Pancreas (tissue), 10 donors: ENCODE measurements at regions not wholly inside any gene's neighbourhood (a gene's known extent, or its start where the extent isn't known, plus 50 kb on each side); places are given as distances from the start of the nearest gene placed in this dataset.
"Not testable (repeated sequence)": the region's sequence is repeated elsewhere in the genome, so short reads cannot be mapped to it uniquely, and the experiment has no call there.

ENCODE experiments used
- ATAC-seq, 4 donors: fragments of 200-7000 bp; cut with Tn5 transposase; one replicate each; pipeline versions ENCODE4 v1.8.0 to v1.9.1; 2020; ENCODE audit warnings: mild to moderate bottlenecking in 4 of 4, moderate library complexity in 4 of 4
- DNase-seq, 6 donors: peaks; one replicate each; pipeline ENCODE4 v3.0.0-alpha.2; 2020
- FAIRE-seq: peaks from 2 replicates; lab custom pipeline; 2012; peaks lifted over from hg19 to GRCh38; lab: Jason Lieb, UNC
- H3K27ac ChIP-seq, 4 donors: fragments of 200-600 bp; sonication (generic); 1 replicate in 3 of 4; 2 replicates in 1 of 4; pipeline versions ENCODE4 v1.5.0 to v1.8.0; 2020
- H3K27me3 ChIP-seq, 4 donors: fragments of 200-600 bp; one replicate each; pipeline ENCODE4 v1.8.0; 2021
- H3K36me3 ChIP-seq, 3 donors: fragments of 200-600 bp; sonication (generic) in 1 of 3; one replicate each; pipeline versions ENCODE4 v1.5.0 to v1.8.0; 2020 to 2021
- H3K4me1 ChIP-seq, 3 donors: fragments of 200-600 bp; one replicate each; pipeline ENCODE4 v1.8.0; 2021
- H3K4me3 ChIP-seq, 4 donors: fragments of 200-600 bp; sonication (generic) in 2 of 4; one replicate each; pipeline versions ENCODE4 v1.5.0 to v1.8.0; 2020 to 2021
- H3K9me3 ChIP-seq, 4 donors: fragments of 200-600 bp; one replicate each; pipeline ENCODE4 v1.8.0; 2021
- CTCF ChIP-seq, 4 donors: fragments of 200-600 bp; sonication (generic) in 3 of 4; IDR thresholded peaks; one replicate each; pipeline versions ENCODE4 v1.5.0 to v1.8.0; 2021; ENCODE audit warnings: antibody characterized with exemption in 4 of 4
- WGBS, 2 donors: extraction: QIAGEN DNeasy Blood & Tissue Kit; methylation state at CpG; one replicate each; pipeline ENCODE4 v1.1.7; 2013; 5-methylcytosine and 5-hydroxymethylcytosine counted together
- intact Hi-C, 3 donors: fragments of 100-400 bp; cut with DNase I; formaldehyde crosslinking; loops; one replicate each; pipeline versions ENCODE4 v1.11.1 to v1.14.2; 2022
- donor health status: healthy with polysubstance abuse.
- donor health status: DM: no; HTN: no; CAD: no; lungs with moderate emphysema.
- donor health status: DM: no; HTN: no; CAD: no.
- donor health status: control.
- donor health status: control.
- donor health status: Bipolar disorder and iron deficiency.
- donor health status: DM: yes; HTN: yes; CAD: no.
- donor health status: DM: no; HTN: no; CAD: no.
- donor health status: DM: no; HTN: no; CAD: no.
- donor health status: DM: yes; HTN: yes; CAD: no.

- Histone ChIP-seq H3K27ac (no peak overlapping the region), H3K4me1 (no peaks in the 10 kb centered on the region), H3K36me3 (no peaks in the 10 kb centered on the region), H3K27me3 (no peaks in the 10 kb centered on the region), H3K9me3 (no peaks in the 10 kb centered on the region), H3K4me3 (no peak overlapping the region)
- no peak for FAIRE-seq
- DNase-seq, result no peak
- intact Hi-C loops, result no loop called here
- no peak for TF ChIP-seq CTCF (IDR thresholded peaks at IDR 0.05)
- WGBS, 2 donors, result 81 to 91% methylated on average over 15 of the region's 15 CpGs
- no peak for ATAC-seq
Measured at GRCh38 chr16:88330971-88331890, 51.5 kb upstream of the ZNF469 start.

GRCh38 chr16:88331989-88332920, 50.5 kb upstream of the ZNF469 start:
- peak; percentile 53 to 79 (median 76) for ATAC-seq
- no peaks in the 10 kb centered on the region for H3K9me3 ChIP-seq
- no peak overlapping the region for H3K4me3 ChIP-seq
- H3K27ac ChIP-seq, result peak overlapping the region in 1 of 4 donors; percentile 50
- DNase-seq, result peak in 5 of 6 donors; percentile 42 to 80 (median 55)
- no peaks in the 10 kb centered on the region for H3K27me3 ChIP-seq
- no peaks in the 10 kb centered on the region for H3K4me1 ChIP-seq
- H3K36me3 ChIP-seq, result no peaks in the 10 kb centered on the region
- WGBS, 2 donors, result 50 to 60% methylated on average over 23 of the region's 23 CpGs
- no peak for FAIRE-seq
- intact Hi-C loops, result no loop called here
- TF ChIP-seq CTCF (IDR thresholded peaks at IDR 0.05), result no peak

GRCh38 chr16:88332921-88333825, 49.6 kb upstream of the ZNF469 start:
- intact Hi-C loops, result not testable (repeated sequence)
- peak in 1 of 4 donors; percentile 15 for ATAC-seq

More at GRCh38 chr16:88332921-88333825, 49.6 kb upstream of the ZNF469 start:
- not testable (repeated sequence) for H3K4me3 ChIP-seq, H3K27me3 ChIP-seq, FAIRE-seq, H3K9me3 ChIP-seq, H3K36me3 ChIP-seq, H3K4me1 ChIP-seq
- peak in 2 of 6 donors; percentile 1 to 15 for DNase-seq
- peak overlapping the region in 1 of 4 donors; percentile 50 for H3K27ac ChIP-seq
- WGBS, 2 donors, result 66% methylated on average over 25 to 27 of the region's 33 CpGs
